H9 (cell line): ENCODE measurements at regions not wholly inside any gene's neighbourhood (a gene's known extent, or its start where the extent isn't known, plus 50 kb on each side); places are given as distances from the start of the nearest gene placed in this dataset.

Experiments used
- DNase-seq: peaks from one replicate; pipeline ENCODE4 v3.0.0-alpha.2; 2017
- H2AFZ ChIP-seq: one replicate; pipeline ENCODE4 v1.6.1; 2013; ENCODE audit warnings: mild to moderate bottlenecking, low read length, control low read depth, moderate library complexity
- H2AK5ac ChIP-seq: 2 replicates; pipeline ENCODE4 v1.6.1; 2013; ENCODE audit warnings: low read length, control low read depth, mixed read lengths; ENCODE audit not compliant: insufficient read length
- H2BK120ac ChIP-seq: one replicate; pipeline ENCODE4 v1.6.1; 2013; ENCODE audit warnings: low read depth, mild to moderate bottlenecking, low read length, control low read depth, inconsistent platforms; ENCODE audit not compliant: poor library complexity, severe bottlenecking
- H2BK12ac ChIP-seq: 2 replicates; pipeline ENCODE4 v1.6.1; 2013; ENCODE audit warnings: low read length, control low read depth, mixed read lengths, low read depth; ENCODE audit not compliant: insufficient read length
- H2BK15ac ChIP-seq: 2 replicates; pipeline ENCODE4 v1.6.1; 2013; ENCODE audit warnings: low read depth, low read length, control low read depth
- H2BK20ac ChIP-seq: one replicate; pipeline ENCODE4 v1.6.1; 2013; ENCODE audit warnings: low read depth, mild to moderate bottlenecking, low read length, control low read depth, inconsistent platforms; ENCODE audit not compliant: poor library complexity, severe bottlenecking
- H2BK5ac ChIP-seq: 2 replicates; pipeline ENCODE4 v1.6.1; 2013; ENCODE audit warnings: low read length, control low read depth, mixed read lengths; ENCODE audit not compliant: insufficient read length
- H3K14ac ChIP-seq: 2 replicates; pipeline ENCODE4 v1.6.1; 2013; ENCODE audit warnings: low read length, control low read depth; ENCODE audit not compliant: insufficient read depth
- H3K18ac ChIP-seq: 2 replicates; pipeline ENCODE4 v1.6.1; 2013; ENCODE audit warnings: low read depth, mild to moderate bottlenecking, mixed read lengths, low read length, control low read depth; ENCODE audit not compliant: insufficient read length
- H3K23ac ChIP-seq: 2 replicates; pipeline ENCODE4 v1.6.1; 2013; ENCODE audit warnings: low read length, control low read depth, mixed read lengths, low read depth; ENCODE audit not compliant: insufficient read length
- H3K23me2 ChIP-seq: 2 replicates; pipeline ENCODE4 v1.6.1; 2013; ENCODE audit warnings: low read depth, mild to moderate bottlenecking, mixed read lengths, low read length, control low read depth; ENCODE audit not compliant: insufficient read length, poor library complexity, severe bottlenecking
- H3K27ac ChIP-seq: 2 replicates; pipeline ENCODE4 v1.5.1; 2013; ENCODE audit warnings: low read length, control low read depth, mixed read lengths, low read depth; ENCODE audit not compliant: insufficient read length
- H3K27me3 ChIP-seq: 2 replicates; pipeline ENCODE4 v1.6.1; 2013; ENCODE audit warnings: low read length, control low read depth, inconsistent platforms; ENCODE audit not compliant: insufficient read depth
- H3K4ac ChIP-seq: 2 replicates; pipeline ENCODE4 v1.6.1; 2013; ENCODE audit warnings: low read depth, mild to moderate bottlenecking, control low read depth, inconsistent platforms, low read length, moderate library complexity
- H3K4me1 ChIP-seq: 2 replicates; pipeline ENCODE4 v1.6.1; 2013; ENCODE audit warnings: low read length, control low read depth, inconsistent platforms; ENCODE audit not compliant: insufficient read depth
- H3K4me2 ChIP-seq: 2 replicates; pipeline ENCODE4 v1.6.1; 2013; ENCODE audit warnings: low read length, control low read depth, mixed read lengths; ENCODE audit not compliant: insufficient read length, insufficient read depth
- H3K56ac ChIP-seq: 2 replicates; pipeline ENCODE4 v1.6.1; 2013; ENCODE audit warnings: low read depth, mild to moderate bottlenecking, mixed read lengths, low read length, control low read depth; ENCODE audit not compliant: insufficient read length
- H3K79me1 ChIP-seq: 2 replicates; pipeline ENCODE4 v1.6.1; 2013; ENCODE audit warnings: low read depth, mild to moderate bottlenecking, moderate library complexity, low read length, control low read depth, inconsistent platforms; ENCODE audit not compliant: insufficient read depth, poor library complexity, severe bottlenecking
- H3K79me2 ChIP-seq: 2 replicates; pipeline ENCODE4 v1.6.1; 2013; ENCODE audit warnings: low read length, control low read depth, inconsistent platforms; ENCODE audit not compliant: insufficient read depth
- H3K9ac ChIP-seq: 2 replicates; pipeline ENCODE4 v1.6.1; 2013; ENCODE audit warnings: low read length, control low read depth, mixed read lengths; ENCODE audit not compliant: insufficient read length; ENCODE audit errors: extremely low read depth
- H3K9me3 ChIP-seq: one replicate; pipeline ENCODE4 v1.6.1; 2013; ENCODE audit warnings: low read depth, low read length, inconsistent platforms; ENCODE audit not compliant: control insufficient read depth
- H3T11ph ChIP-seq: one replicate; pipeline ENCODE4 v1.6.1; 2013; ENCODE audit warnings: mild to moderate bottlenecking, low read length, control low read depth, inconsistent platforms
- H4K20me1 ChIP-seq: one replicate; pipeline ENCODE4 v1.6.1; 2013; ENCODE audit not compliant: control insufficient read depth, insufficient read length, insufficient read depth
- H4K5ac ChIP-seq: 2 replicates; pipeline ENCODE4 v1.6.1; 2013; ENCODE audit warnings: low read depth, mild to moderate bottlenecking, mixed read lengths, low read length, control low read depth; ENCODE audit not compliant: insufficient read length
- H4K8ac ChIP-seq: replicated peaks from 2 replicates; pipeline ENCODE4 v1.6.1; 2013; ENCODE audit warnings: low read length, control low read depth, mixed read lengths, low read depth; ENCODE audit not compliant: insufficient read length
- H4K91ac ChIP-seq: 2 replicates; pipeline ENCODE4 v1.6.1; 2013; ENCODE audit warnings: low read depth, mild to moderate bottlenecking, moderate library complexity, mixed read lengths, low read length, control low read depth; ENCODE audit not compliant: insufficient read length
- H3K27ac Mint-ChIP-seq, 3 experiments: 2 replicates in 2 of 3; 3 replicates in 1 of 3; pipeline ENCODE4 v1.8.0; 2020 to 2021; ENCODE audit warnings: mixed read lengths in 3 of 3, mild to moderate bottlenecking in 1 of 3, moderate library complexity in 1 of 3
- H3K27me3 Mint-ChIP-seq: 2 replicates; pipeline ENCODE4 v1.8.0; 2021; ENCODE audit warnings: low read depth, mild to moderate bottlenecking, moderate library complexity, mixed read lengths
- H3K36me3 Mint-ChIP-seq, 3 experiments: 2 replicates in 2 of 3; 3 replicates in 1 of 3; pipeline ENCODE4 v1.8.0; 2020 to 2021; ENCODE audit warnings: low read depth in 3 of 3, mixed read lengths in 3 of 3; ENCODE audit not compliant: insufficient read depth in 1 of 3
- H3K4me1 Mint-ChIP-seq, 2 experiments: 2 replicates each; pipeline ENCODE4 v1.8.0; 2020; ENCODE audit warnings: mixed read lengths in 2 of 2
- H3K4me3 Mint-ChIP-seq, 2 experiments: 2 replicates in 1 of 2; 3 replicates in 1 of 2; pipeline ENCODE4 v1.8.0; 2020 to 2021; ENCODE audit warnings: mild to moderate bottlenecking in 2 of 2, mixed read lengths in 2 of 2, moderate library complexity in 1 of 2
- H3K9me3 Mint-ChIP-seq, 2 experiments: 2 replicates in 1 of 2; 3 replicates in 1 of 2; pipeline ENCODE4 v1.8.0; 2020; ENCODE audit warnings: mild to moderate bottlenecking in 2 of 2, mixed read lengths in 2 of 2, moderate library complexity in 1 of 2
- whole genome bisulfite sequencing: extraction: QIAGEN DNeasy Blood & Tissue Kit; methylation state at CpG from one replicate; pipeline ENCODE4 v1.1.7; 2013; ENCODE audit warnings: missing lambda C conversion rate, low lambda C conversion rate, mixed read lengths; ENCODE audit not compliant: insufficient read length; ENCODE audit errors: extremely low coverage; 5-methylcytosine and 5-hydroxymethylcytosine counted together
- TF ChIP-seq, protein P1 (sequence below): fragments of 200-600 bp; sonication (generic); conservative IDR thresholded peaks from 3 replicates; pipeline ENCODE4 v1.8.0; 2021; ENCODE audit warnings: antibody characterized with exemption, mild to moderate bottlenecking

DNA sequence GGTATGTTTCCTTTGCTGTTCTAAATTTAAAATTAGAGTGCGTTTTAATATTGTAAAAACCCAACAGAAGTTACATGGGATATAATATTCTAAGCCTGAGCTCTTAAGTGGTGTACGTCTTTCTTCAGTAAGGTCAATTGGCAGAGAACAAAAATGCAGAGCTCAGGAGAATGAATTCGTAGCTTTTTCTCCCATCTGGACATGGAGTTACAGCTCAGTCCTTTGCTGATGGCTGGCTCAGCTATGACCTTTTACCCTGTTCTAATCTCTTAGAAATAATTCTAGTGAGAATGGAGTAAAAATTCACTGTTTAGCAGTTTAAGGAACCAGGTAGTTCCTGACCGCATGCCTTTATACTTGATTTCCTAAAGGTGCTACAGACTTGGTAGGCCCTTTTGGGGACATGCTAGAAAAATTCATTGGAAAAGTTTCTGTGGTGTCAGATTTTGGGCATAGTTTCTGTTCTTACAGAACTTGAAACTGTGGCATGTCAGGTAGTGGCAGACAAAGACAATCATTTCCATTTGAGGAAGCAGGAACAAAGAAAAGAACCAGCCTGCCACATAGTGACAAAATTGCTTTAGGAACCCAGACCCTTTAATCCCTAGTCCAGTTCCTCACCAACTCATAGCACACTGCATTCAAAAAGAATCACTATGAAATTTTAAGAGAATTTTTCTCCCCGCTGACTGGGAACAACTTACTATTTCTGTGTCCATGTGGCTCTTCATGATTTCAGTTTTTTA is 566.8 kb upstream of the ZNF804A start:
- TF ChIP-seq, protein P1, sequence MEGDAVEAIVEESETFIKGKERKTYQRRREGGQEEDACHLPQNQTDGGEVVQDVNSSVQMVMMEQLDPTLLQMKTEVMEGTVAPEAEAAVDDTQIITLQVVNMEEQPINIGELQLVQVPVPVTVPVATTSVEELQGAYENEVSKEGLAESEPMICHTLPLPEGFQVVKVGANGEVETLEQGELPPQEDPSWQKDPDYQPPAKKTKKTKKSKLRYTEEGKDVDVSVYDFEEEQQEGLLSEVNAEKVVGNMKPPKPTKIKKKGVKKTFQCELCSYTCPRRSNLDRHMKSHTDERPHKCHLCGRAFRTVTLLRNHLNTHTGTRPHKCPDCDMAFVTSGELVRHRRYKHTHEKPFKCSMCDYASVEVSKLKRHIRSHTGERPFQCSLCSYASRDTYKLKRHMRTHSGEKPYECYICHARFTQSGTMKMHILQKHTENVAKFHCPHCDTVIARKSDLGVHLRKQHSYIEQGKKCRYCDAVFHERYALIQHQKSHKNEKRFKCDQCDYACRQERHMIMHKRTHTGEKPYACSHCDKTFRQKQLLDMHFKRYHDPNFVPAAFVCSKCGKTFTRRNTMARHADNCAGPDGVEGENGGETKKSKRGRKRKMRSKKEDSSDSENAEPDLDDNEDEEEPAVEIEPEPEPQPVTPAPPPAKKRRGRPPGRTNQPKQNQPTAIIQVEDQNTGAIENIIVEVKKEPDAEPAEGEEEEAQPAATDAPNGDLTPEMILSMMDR: no peak
- Histone ChIP-seq H3K79me1 (no peaks in the 10 kb centered on the region), H3K9ac (no peak overlapping the region), H3K4me1 (no peaks in the 10 kb centered on the region), H3K23me2 (no peaks in the 10 kb centered on the region), H2BK5ac (no peak overlapping the region), H3K27me3 (no peaks in the 10 kb centered on the region), H2BK15ac (no peak overlapping the region), H3K79me2 (no peaks in the 10 kb centered on the region; the same call in 1 of the 2 replicates), H2AK5ac (no peak overlapping the region), H3K4me2 (no peak overlapping the region), H2BK12ac (no peak overlapping the region), H3K14ac (no peak overlapping the region), H2BK120ac (no peak overlapping the region), H3K18ac (no peak overlapping the region), H3K4ac (no peak overlapping the region), H2BK20ac (no peak overlapping the region), H3K23ac (no peak overlapping the region), H4K20me1 (no peaks in the 10 kb centered on the region), H3K56ac (no peak overlapping the region), H3K27ac (no peak overlapping the region), H3T11ph (no peak overlapping the region), H2AFZ (no peak overlapping the region), H4K5ac (no peak overlapping the region), H4K8ac (no peak overlapping the region), H4K91ac (no peak overlapping the region), H3K9me3 (no peaks in the 10 kb centered on the region)
- Mint-ChIP-seq H3K36me3 (no peaks in the 10 kb centered on the region), H3K27ac (no peak overlapping the region), H3K4me1 (peaks cover 8 to 23% of the 10 kb centered on the region in 2 experiments), H3K4me3 (no peak overlapping the region), H3K27me3 (no peaks in the 10 kb centered on the region), H3K9me3 (no peaks in the 10 kb centered on the region)
- no peak for DNase-seq
- WGBS: no CpG with 5 or more reads among the region's 5 CpGs
